HG02852 (cell line): ENCODE measurements at regions not wholly inside any gene's neighbourhood (a gene's known extent, or its start where the extent isn't known, plus 50 kb on each side); places are given as distances from the start of the nearest gene placed in this dataset.
"Not testable (repeated sequence)": the region's sequence is repeated elsewhere in the genome, so short reads cannot be mapped to it uniquely, and the experiment has no call there.

Experiments
- ATAC-seq: cut with Tn5 transposase; IDR thresholded peaks from one replicate; pipeline ENCODE4 v1.9.1; 2021; ENCODE audit warnings: mild to moderate bottlenecking, moderate library complexity; ENCODE audit not compliant: unreplicated experiment

- no peak for ATAC-seq
Observed at GRCh38 chr15:59904450-59905135, 99.5 kb upstream of the FOXB1 start.

- no peak for ATAC-seq
Observed at GRCh38 chr15:59896663-59897074, 107.4 kb upstream of the FOXB1 start.

GRCh38 chr15:59894835-59895234 lies 109.3 kb upstream of the FOXB1 start:
- no peak for ATAC-seq

- no peak for ATAC-seq
Observed at GRCh38 chr15:59892985-59893384, 111.1 kb upstream of the FOXB1 start.

- not testable (repeated sequence) for ATAC-seq
Observed at GRCh38 chr15:59887870-59888269, 116.2 kb upstream of the FOXB1 start.

GRCh38 chr15:59887211-59887610 lies 116.9 kb upstream of the FOXB1 start:
- no peak for ATAC-seq

- no peak for ATAC-seq
Observed at GRCh38 chr15:59886441-59886840, 117.7 kb upstream of the FOXB1 start.

DNA sequence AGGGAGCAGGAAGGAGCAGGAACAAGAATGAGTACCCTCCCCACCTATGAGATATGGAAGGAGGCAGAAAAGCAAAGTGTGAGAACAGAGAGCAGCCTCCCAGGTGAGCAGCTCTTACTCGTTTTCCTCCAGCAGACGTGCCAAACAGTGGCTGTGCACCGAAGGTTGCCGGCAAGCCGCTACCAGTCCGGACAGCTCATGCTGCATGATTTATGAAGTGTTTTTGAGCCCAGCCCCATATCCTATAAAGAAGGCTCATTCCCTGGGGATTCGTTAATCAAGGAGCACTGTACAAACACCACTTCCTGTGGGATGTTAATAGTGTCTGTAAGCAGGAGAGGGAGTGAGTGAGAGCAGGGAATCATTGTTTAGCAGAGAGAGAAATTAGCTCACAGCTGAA lies 118.3 kb upstream of the FOXB1 start:
- no peak for ATAC-seq

- no peak for ATAC-seq
Observed at GRCh38 chr15:59879506-59880265, 124.4 kb upstream of the FOXB1 start.

GRCh38 chr15:59876140-59876539 lies 128.0 kb upstream of the FOXB1 start:
- no peak for ATAC-seq

DNA sequence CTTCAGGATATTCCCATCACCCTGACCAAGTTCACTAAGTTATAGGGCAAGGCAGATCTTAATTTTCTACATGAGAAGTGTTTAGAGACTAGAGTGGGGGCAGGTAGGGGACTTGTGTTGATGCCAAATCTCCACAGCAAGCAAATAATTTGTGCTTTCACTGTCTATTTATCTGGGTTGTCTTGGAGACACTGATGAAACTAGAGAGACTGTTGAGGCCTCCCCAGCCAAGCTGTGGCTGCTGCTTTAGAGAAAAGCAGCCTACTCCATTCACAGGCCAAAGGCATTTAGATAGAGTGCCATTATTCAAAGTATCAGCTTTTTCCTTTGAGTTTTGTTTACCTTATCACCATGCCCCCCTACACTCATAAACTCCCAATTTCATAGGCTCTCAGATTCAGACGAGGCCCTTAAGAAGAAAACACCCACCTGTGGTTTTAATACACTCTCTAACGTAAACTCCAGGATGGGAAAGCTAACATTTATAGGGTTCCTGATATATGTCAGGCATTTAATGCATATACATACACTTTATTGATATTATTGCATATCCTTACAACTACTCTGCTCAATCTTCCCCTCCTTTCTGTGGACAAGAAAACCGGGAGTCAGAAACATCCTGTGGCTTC lies 130.4 kb upstream of the FOXB1 start:
- no peak for ATAC-seq

GRCh38 chr15:59867086-59867855 lies 136.8 kb upstream of the FOXB1 start:
- no peak for ATAC-seq

- no peak for ATAC-seq
Observed at GRCh38 chr15:59866642-59867041, 137.5 kb upstream of the FOXB1 start.

DNA sequence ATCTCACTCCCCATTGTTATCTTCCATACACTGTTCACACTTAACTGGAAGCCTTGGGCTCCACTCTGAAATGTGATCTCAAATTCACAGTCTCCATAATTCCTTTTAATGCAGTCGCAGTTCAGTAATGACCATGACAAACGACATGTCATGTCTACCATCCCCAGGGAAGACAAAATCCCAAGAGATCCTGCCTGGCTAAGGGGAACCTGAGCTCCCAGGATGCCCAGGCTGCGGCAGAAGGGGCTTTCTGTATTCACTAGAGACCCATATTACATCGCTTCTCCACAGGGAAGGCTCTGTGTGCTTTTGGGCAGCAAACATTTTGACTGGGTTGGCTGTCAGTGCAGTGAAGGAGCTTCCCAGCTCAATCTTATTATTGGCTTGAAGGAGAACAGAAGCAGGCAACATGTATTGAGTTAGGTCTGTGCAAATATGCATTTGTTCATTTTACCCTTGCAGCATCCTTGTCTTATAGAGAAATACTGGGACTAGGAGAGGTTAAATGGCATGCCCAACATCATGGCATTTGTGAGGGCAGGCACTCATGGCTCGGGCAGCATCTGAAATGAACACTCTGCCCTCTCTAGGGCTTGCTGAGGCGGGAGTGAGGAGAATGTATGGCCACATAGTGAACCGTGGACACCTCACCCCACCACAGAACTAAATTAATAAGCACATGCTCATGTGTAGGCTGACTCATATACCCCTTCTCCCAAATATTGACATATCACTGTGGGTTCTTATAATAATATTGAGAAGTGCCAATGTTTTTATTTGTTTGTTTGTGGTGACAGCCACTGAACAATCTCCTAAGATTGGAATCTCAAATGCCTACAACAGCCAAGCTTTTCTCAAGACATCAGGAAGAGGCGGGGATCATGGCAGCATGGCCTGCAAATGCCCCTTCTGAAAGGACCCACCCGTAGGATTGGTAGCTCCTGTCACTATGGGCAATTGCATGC lies 141.6 kb upstream of the FOXB1 start:
- no peak for ATAC-seq

- no peak for ATAC-seq
Observed at GRCh38 chr15:59847968-59848367, 156.1 kb upstream of the FOXB1 start.

DNA sequence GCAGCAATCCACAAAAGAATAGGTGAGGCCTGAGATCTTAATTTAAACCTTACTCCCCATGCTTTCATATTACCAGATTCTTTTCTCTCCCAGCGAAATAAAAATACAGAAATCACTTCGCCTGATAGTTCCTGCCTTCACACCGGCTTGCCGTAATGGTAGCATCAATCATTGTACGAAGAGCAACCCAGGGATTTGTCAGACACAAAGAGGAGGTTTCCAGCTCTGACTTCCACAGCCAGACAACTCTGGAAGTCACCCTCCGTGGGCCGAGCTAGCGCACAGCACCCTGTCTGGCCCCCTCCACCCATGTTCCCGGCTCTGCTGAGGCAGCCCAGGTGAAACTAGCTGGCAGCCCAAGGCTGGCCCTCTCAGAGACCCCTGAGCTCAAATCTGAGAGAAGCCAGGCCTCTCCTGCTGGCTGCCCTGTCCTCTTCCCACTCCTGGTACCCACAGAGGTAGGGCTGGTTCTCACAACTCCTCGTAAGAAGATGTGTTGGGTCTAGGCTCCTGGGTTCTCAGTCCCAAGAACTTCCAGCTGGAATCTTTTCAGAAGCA lies 156.9 kb upstream of the BNIP2 start:
- ATAC-seq: no peak

DNA sequence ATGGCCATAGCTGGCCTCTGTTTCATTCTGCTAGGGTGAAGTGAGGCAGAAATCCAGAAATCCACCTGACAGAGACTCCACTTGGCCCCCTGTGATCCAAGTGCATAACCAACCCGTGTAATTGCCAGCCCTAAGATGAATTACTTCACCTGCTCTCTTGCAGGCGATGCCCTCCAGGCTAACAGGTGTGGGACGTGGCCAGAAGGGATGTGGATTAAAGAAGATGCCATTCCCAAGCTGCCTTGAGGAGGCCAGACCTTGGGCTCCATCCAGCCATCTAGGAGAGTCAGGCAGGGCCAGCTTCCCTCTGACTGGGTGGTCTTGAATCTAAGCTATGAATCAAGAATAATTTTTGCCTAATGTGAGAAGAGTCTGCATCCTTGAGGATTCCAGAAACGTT lies 154.5 kb upstream of the BNIP2 start:
- no peak for ATAC-seq

DNA sequence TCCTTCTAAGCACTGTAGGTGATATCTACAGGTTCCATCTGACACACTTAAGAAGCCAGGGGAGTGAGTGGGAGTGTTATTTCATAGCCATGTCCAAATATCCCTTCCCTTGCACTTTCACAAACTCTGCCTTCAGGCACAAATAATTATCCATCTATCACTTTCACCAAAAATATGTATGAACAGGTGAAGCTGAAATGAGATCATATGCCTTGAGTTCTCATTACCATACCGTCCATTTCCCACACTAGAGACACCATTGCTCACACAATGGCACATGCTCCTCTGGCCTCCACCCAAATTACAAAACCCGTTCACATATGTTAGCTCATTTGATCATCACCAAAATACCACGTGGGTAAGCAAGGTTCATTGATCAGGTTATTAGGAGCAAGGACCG lies 151.9 kb upstream of the BNIP2 start:
- ATAC-seq: no peak

- no peak for ATAC-seq
Observed at GRCh38 chr15:59839906-59840305, 150.8 kb upstream of the BNIP2 start.

DNA sequence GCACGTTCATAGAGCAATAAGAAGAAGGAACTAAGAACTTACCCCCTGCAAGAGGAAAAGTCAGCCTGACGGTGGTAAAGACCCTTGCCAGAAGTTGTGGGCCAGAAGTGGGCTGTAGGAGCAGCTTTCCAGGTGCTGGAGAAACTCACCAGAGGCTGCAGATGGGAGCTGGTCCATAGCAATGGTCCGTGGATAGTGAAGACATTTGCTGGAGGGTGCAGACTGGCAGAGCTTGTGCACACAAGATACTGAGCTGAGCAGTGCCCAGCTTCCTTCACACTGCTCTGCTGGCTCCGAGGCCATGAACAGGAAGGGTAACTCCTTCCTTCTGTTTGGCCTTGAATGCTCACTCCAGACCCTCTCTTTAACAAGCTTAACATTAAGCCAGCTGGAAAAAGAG lies 149.8 kb upstream of the BNIP2 start:
- no peak for ATAC-seq
